ENCODE measurements at regions not wholly inside any gene's neighbourhood (a gene's known extent, or its start where the extent isn't known, plus 50 kb on each side); places are given as distances from the start of the nearest gene placed in this dataset.

DNA sequence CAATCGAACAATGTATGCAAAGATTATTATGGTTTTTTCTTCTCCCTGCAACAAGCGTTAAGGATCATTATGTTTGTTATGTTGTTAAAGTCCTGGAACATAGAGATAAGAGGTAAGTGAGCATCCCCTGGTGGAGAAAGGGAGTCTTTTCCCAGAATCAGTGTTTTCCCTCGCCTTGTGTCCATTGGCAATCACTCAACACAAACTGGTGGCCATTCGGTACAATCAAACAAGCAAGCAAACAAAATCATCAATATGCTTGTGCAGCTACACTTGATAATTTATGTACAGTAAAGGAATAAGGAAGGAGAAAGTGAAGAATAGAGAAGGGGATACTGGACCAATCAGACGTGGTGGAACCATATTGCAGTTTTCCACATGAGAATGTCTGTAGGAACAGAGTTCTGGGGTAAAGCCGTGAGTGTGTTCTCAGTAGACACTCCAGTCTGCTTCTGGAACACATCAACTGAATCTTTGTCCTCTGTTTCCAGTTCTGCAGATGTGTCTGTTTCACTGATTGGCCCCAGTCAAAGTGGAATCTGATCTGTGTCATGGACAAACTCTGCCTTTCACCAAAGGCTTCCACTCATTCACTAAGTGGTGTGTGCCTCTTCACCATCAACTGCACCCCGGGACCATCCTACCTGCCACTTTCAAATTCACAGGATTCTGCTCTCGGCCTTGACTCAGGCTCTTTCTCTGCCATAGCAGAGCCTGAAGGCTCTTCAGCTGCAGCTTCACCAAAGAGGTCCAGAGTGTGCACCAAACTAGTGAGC, 169.5 kb downstream of the AHSP start:
- Histone ChIP-seq H3K27me3 (replicated peaks in 1 of 2; ENCODE audit: control insufficient read depth in 2 of 2, insufficient read depth in 2 of 2, low read length in 1 of 2) (no peaks in the 10 kb centered on the region), H3K9ac (ENCODE audit: control insufficient read depth, insufficient read depth, low read length) (no peak overlapping the region), H3K4me2 (ENCODE audit: control insufficient read depth, insufficient read depth) (no peak overlapping the region), H3K9me3 (replicated peaks; ENCODE audit: control insufficient read depth, insufficient read depth, low read length) (no peaks in the 10 kb centered on the region; the same call in 2 of the 3 replicates), H3K4me3 (no peak overlapping the region), H3K4me1 (ENCODE audit: control insufficient read depth, insufficient read depth, low read length) (peaks cover 5% of the 10 kb centered on the region; the same call in 1 of the 2 replicates), H3K79me2 (ENCODE audit: control insufficient read depth, insufficient read depth, low read length) (peaks cover 18% of the 10 kb centered on the region), H3K36me3 (ENCODE audit: control insufficient read depth in 2 of 2, insufficient read depth in 2 of 2, low read length in 1 of 2) (no peaks in the 10 kb centered on the region), H3K27ac (ENCODE audit: control insufficient read depth, insufficient read depth) (no peak overlapping the region), H2AFZ (ENCODE audit: control insufficient read depth, low read depth, low read length) (no peak overlapping the region), H4K20me1 (ENCODE audit: control insufficient read depth, insufficient read depth) (no peaks in the 10 kb centered on the region)
- ChIA-PET RAD21 (ENCODE audit: unreplicated experiment) (interaction anchor here (5.1 kb wide), 1 partner anchor 238 kb away, joined by 21 read pairs; the partner anchor contains the start of gene ARMC5), CTCF (interaction anchor here (1.1 to 4.7 kb wide), 5 partner anchors 16 to 241 kb away, joined by 3 to 28 read pairs (median 5); partner anchors contain the start of gene ARMC5), POLR2A (no interaction called here), SMC1A (ENCODE audit: uncharacterized antibody, unreplicated experiment) (interaction anchor here (1.1 to 1.9 kb wide), 6 partner anchors 16 to 239 kb away, joined by 3 to 10 read pairs (median 4); a partner anchor contains a TSS)
- no peak for DNase-seq (ENCODE audit: low read depth, low spot score)
- BruUV-seq (replicated peaks): no TSS peak
- intact Hi-C loops (cut with micrococcal nuclease; ENCODE audit: unreplicated experiment): no loop called here
- in situ Hi-C loops (cut with MboI): loop anchor here (5.0 kb wide), 2 partner anchors 185 to 240 kb away; partner anchors contain the start of gene ARMC5
- 43% methylated on average over 8 of the region's 8 CpGs for WGBS (ENCODE audit: insufficient coverage, insufficient replicate concordance, low lambda C conversion rate, missing lambda C conversion rate)
- no peak for ATAC-seq
- TF ChIP-seq, protein P1, sequence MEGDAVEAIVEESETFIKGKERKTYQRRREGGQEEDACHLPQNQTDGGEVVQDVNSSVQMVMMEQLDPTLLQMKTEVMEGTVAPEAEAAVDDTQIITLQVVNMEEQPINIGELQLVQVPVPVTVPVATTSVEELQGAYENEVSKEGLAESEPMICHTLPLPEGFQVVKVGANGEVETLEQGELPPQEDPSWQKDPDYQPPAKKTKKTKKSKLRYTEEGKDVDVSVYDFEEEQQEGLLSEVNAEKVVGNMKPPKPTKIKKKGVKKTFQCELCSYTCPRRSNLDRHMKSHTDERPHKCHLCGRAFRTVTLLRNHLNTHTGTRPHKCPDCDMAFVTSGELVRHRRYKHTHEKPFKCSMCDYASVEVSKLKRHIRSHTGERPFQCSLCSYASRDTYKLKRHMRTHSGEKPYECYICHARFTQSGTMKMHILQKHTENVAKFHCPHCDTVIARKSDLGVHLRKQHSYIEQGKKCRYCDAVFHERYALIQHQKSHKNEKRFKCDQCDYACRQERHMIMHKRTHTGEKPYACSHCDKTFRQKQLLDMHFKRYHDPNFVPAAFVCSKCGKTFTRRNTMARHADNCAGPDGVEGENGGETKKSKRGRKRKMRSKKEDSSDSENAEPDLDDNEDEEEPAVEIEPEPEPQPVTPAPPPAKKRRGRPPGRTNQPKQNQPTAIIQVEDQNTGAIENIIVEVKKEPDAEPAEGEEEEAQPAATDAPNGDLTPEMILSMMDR (IDR thresholded peaks at IDR 0.05 in 2 of 3, conservative IDR thresholded peaks at IDR 0.05 in 1 of 3; ENCODE audit: control insufficient read depth in 2 of 3, extremely low read depth in 1 of 3, insufficient read depth in 1 of 3, low read depth in 3 of 3, low read length in 3 of 3): peak; percentile 54 to 66 (median 63); a peak in 5 of 6 replicates
- TF ChIP-seq HDAC6 (IDR thresholded peaks at IDR 0.05; ENCODE audit: unreplicated experiment): no peak
- TF ChIP-seq NFYB (IDR thresholded peaks at IDR 0.05; ENCODE audit: insufficient read depth, low read depth, low read length): no peak
- TF ChIP-seq, protein P2, sequence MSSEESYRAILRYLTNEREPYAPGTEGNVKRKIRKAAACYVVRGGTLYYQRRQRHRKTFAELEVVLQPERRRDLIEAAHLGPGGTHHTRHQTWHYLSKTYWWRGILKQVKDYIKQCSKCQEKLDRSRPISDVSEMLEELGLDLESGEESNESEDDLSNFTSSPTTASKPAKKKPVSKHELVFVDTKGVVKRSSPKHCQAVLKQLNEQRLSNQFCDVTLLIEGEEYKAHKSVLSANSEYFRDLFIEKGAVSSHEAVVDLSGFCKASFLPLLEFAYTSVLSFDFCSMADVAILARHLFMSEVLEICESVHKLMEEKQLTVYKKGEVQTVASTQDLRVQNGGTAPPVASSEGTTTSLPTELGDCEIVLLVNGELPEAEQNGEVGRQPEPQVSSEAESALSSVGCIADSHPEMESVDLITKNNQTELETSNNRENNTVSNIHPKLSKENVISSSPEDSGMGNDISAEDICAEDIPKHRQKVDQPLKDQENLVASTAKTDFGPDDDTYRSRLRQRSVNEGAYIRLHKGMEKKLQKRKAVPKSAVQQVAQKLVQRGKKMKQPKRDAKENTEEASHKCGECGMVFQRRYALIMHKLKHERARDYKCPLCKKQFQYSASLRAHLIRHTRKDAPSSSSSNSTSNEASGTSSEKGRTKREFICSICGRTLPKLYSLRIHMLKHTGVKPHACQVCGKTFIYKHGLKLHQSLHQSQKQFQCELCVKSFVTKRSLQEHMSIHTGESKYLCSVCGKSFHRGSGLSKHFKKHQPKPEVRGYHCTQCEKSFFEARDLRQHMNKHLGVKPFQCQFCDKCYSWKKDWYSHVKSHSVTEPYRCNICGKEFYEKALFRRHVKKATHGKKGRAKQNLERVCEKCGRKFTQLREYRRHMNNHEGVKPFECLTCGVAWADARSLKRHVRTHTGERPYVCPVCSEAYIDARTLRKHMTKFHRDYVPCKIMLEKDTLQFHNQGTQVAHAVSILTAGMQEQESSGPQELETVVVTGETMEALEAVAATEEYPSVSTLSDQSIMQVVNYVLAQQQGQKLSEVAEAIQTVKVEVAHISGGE (CRISPR knock-in tag; IDR thresholded peaks at IDR 0.05): no peak
- TF ChIP-seq MEF2A (IDR thresholded peaks at IDR 0.05; ENCODE audit: insufficient read depth, low read depth, low read length): no peak
- peak; percentile 40; the same call in 1 of the 2 replicates for TF ChIP-seq SMC3 (IDR thresholded peaks at IDR 0.05; ENCODE audit: borderline replicate concordance, low read length)
- no peak for TF ChIP-seq KLF5 (IDR thresholded peaks at IDR 0.05; ENCODE audit: partially characterized antibody)
- TF ChIP-seq RAD21 (IDR thresholded peaks at IDR 0.05; ENCODE audit: insufficient read depth, low read depth, low read length): peak; percentile 68
- no peak for TF ChIP-seq HDAC2 (IDR thresholded peaks at IDR 0.05)
- no peak for FAIRE-seq

Measured in GM12878 (cell line).